ENCODE measurements at regions not wholly inside any gene's neighbourhood (a gene's known extent, or its start where the extent isn't known, plus 50 kb on each side); places are given as distances from the start of the nearest gene placed in this dataset.

DNA sequence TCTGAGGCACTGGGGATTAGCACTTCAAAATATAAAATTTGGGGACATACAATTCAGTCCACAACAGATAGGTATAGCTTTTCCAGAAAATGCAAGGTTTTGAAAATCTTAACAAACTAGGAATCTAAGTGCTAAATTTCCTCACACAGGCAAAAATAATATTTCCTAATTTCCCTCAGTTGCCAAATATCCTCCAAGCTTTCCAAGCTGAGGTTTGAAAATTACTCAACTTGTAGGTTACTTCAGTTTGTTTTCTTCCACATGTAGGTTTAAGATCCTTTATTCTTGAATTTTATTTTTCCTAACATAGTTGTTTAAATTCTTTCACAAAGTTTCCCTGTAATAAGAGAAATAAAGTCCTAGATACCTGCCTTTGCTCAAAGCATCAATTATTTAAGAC lies 192.9 kb upstream of the NRXN1 start:
- DNase-seq (ENCODE audit: low read depth), result no peak

DNA sequence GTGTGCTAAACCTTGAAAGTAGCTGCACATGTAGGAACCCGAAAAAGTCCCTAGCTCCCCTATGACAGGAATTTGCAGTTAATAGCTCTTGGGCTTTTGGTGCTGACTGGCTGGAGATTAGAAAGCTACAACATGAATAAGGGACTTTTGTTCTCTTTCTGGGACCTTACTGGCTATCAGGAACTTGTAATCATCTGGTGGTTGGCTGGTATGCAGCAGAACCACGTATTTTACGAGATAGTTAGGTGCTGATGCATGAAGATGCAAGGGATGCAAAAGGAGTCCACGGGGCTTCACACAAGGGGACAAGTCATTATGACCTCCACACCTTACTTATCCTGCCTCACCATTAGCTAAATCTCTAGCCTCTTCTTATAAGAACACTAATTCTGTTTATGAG lies 190.2 kb upstream of the NRXN1 start:
- DNase-seq (ENCODE audit: low read depth), result no peak

DNA sequence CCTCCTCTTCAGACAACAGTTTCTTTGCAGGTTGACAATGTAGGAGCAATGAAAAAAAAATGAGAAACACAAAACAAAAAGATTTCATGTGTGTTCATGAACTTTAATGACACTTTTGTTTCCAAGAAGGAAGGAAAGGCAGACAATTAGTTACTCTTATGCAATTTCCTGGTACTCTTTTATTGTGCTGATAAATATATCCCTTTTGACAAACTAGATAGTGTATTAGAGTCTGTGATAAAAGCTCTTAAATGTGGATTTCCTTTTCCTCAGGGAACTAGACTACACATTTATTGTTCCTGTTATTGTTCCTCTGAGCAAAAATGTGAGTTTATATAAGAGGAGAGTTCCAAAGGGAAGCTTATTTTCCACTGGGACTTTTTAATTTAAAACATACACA lies 188.7 kb upstream of the NRXN1 start:
- DNase-seq (ENCODE audit: low read depth), result no peak

DNA sequence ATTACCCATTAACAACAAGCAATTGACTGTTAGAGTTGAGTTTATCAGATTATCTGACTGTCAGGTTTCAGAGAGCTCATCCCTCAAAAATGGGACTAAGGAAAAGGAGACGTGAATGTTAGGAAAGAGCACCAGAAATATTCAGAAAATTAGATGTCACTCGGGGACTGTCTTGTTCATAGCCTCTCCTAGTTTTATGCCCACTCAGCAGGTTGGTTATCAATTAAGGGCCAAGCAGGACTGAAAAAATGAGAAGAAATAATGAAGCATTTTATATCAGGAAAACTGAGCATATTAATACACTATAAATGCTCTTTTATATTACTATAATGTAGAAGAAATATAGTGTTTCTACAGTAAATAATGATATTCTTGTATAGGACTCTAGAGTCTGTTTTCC lies 188.1 kb upstream of the NRXN1 start:
- no peak for DNase-seq (ENCODE audit: low read depth)

DNA sequence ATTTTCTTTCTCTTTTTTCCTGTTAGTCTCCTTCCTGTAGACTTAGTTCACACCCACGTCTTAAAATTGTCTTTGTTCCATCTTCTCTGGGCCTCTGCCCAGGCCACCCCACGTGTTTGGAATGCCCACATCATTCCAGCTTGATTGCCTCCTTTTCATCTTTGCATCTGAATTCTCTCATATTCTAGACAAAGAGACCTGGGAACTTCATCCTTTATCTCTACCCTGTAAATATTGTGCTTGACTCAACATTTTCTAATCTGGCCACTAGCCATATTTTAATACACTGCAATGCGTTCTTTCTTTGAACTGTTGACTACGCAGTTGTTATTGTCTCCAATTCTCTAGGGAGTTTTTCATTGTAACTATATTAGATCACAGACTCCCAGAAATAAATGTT lies 187.5 kb upstream of the NRXN1 start:
- peak; percentile 35 for DNase-seq (ENCODE audit: low read depth)

DNA sequence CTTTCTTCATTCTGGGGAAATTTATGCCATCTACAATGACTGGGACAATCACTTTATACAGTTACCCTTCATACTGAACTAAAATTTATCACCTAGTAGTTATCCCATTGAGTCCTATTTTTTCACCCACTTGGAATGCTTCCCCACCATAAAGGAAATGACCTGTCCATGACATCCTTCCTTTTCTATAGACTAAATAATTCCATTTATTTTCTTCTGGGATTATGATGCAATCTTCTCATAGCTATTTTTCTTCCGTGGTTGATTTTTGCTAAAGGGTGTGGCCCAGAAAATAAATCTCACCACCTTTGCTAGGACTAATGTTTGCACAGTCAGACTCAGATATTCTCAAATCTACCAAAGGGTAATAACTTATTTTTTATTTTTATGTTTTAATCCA lies 186.1 kb upstream of the NRXN1 start:
- no peak for DNase-seq (ENCODE audit: low read depth)

DNA sequence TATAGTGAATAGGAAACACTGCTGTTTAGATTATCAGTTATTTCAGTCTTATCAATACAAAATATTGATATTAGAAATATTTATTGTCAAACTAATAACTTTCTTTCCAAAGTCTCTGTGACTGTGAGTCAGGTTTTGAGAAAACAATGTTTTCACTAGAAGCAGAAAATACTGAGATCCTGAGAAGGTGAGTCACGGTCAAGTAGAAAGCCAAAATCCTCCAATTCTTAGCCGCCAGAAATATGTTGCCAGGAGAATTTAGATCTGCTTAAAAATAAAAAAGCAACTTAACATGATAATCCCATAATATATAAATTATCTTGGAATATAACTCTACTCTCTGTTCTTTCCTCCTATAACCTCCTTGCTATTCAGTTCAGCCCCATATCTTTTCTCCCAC lies 181.9 kb upstream of the NRXN1 start:
- no peak for DNase-seq (ENCODE audit: low read depth)

DNA sequence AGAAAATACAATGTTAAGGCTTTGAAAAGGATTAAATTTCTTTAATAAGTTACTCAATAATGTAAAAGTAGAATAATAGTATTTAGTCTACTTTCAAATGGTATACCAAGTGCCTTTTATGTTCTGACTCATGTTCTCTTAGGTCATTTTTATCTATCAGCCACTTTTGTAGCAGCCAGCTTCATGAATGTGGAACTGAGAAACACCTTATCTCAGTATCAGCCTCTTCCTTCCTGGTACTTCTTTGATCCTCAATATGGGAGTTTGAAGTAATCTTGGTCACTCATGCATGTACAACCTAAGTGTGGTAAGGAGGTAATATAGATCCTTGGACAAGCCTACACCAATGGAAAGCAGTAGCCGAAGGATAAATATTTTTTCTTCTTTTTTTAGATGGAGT lies 180.4 kb upstream of the NRXN1 start:
- DNase-seq (ENCODE audit: low read depth), result no peak

DNA sequence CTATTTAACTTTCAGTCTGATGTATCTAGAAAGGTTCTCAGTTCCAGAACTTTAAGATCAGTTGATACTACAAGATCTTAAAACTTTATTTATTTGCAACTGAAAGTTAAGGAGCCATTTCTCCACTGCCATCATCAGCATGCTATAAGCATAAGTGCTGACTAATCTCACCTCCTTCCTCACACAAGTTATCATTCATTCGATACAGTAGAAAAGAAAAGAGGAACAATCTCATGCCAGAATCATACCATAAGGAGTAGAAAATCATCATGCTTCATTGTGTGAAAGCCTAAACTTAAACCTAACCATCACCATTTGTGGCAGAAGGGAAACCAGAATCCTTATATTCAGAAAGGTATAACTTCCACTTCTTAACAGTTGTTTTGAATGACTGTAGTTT lies 176.6 kb upstream of the NRXN1 start:
- DNase-seq (ENCODE audit: low read depth), result no peak

DNA sequence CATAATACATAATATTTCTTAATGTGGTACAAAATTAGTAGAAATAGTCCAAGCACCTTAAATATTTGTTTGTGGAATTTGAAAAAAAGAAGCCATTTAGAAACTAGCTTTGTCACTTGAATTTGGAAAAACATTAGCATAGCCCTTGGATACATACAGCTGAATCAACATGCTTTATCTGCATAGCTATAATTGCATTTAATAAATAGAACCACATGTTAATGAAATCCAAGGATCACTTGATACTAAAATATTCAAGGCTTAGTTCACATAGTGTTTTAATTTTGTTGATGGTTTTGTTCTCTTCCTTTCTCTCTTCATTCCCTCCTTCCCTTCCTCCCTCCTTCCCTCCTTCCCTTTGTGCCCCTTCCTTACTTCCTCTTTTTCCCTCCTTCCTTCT lies 169.4 kb upstream of the NRXN1 start:
- no peak for DNase-seq (ENCODE audit: low read depth)

DNA sequence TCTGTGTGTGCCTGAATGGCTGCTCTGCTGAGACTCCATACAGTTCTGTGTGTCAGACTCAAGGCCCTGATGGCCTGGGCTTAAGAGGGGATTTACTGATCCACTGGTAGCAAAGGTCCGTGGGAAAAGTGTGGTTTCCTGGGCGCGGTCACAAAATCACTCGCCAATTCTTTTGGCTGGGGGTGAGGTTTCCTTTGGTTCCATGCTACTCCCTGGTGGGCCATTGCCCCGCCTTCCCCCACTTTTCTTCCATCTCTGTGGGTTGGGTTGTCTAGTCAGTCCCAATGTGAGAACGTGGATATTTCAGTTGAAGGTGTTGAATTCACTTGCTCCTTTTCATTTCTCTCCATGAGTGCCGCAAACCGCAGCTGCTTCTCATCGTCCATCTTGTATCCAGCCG lies 162.7 kb upstream of the NRXN1 start:
- DNase-seq (ENCODE audit: low read depth), result no peak

DNA sequence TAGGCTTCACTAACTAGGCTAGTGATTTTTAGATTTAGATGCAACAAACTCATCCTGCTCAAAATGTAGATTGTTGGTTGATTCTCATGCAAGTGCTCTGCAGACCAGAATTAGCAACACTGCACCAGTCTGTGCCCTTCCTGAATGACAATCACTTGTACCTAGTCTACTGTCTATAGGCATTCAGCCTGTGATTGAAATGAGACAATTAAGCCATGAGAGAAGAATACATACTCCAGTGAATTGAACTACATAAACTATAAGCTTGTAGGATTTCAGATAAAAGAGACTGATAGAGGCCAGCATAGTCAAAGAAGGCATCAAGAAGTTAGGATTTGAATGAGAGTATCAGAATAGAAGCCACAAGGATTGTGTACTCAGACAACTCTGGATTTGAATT lies 138.3 kb upstream of the NRXN1 start:
- DNase-seq (ENCODE audit: low read depth), result no peak

DNA sequence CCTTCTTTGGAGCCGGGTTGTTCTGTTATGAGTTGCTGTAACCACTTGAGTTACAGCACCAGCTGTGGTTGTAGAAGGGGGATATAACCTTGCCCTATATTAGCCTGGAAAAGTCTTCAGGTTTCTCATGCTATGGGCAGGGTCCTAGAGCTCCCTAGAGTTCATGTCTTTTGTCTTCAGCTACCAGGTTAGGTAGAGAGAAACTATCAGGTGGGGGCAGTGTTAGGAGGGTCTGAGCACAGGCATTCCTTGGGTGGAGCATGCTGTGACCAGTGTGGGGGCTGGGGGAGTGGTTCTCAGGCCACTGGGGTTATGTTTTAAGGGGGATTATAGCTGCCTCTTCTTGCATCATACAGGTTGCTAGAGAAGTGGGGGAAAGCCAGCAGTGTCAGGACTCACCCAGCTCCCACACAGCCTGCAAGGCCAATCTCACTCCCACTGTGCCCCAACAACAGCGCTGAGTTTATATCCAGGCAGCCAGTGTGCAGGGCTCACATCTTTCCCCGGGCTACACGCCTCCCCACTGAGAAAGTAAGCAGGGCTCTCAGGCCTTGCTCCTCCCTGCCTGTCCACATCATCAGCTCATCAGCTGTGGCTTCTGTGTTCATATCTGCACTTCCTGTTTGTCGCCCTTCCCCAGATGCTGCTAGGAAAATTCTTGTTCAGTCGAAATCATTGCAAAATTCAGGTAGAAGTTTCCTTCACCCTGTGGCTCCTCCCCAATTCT lies 133.8 kb upstream of the NRXN1 start:
- DNase-seq (ENCODE audit: low read depth), result no peak

DNA sequence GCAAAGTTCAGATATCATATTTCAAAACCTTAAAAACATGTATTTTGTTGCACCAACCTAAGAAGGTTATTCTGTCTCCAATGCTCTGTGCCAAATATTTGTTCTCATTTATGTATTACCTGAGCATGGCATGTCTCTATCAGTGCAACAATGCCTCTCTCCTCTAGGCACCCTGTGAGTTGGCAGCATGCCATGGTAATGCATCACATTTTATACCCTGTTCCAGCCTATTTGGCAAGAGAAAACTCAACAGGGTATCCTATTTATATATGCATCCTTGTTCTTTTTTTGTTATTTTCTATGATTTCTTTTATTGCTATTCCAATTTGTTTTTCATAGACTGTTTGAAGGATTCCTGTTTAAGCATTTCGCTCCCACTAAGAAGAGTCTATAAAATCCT lies 126.3 kb upstream of the NRXN1 start:
- no peak for DNase-seq (ENCODE audit: low read depth)

DNA sequence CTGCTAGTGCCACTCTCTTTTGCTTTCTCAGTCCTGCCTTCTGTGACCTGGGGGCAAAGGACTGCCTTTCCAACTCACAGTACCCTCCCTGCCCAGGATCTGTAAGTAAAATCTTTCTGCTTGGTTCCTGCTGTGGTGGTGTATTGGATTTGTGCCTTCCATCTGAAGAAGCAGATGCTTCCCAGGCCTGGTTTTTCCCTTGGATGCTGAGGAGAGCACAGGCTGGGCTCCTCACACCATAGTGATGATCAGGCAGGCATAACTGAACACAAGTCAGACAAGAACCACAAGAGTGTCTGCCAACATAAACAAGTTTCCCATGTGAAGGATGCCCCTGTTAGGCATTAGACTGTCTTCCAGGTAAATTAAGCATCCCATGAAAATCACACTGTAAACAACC lies 121.3 kb upstream of the NRXN1 start:
- DNase-seq (ENCODE audit: low read depth), result no peak

DNA sequence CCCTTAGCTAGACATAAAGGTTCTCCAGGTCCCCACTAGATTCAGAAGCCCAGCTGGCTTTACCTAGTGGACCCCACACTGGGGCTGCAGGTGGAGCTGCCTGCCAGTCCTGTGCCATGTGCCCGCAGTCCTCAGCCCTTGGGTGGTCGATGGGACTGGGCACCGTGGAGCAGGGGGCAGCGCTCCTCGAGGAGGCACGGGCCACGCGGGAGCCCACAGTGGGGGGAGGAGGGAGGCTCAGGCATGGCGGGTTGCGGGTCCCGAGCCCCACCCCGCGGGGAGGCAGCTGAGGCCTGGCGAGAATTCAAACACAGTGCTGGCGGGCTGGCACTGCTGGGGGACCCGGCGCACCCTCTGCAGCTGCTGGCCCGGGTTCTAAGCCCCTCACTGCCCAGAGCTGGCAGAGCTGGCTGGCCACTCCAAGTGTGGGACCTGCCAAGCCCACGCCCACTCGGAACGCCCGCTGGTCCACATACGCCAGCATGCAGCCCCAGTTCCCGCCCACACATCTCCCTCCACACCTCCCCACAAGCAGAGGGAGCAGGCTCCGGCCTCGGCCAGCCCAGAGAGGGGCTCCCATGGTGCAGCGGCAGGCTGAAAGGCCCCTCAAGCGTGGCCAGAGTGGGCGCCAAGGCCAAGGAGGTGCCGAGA lies 119.7 kb upstream of the NRXN1 start:
- no peak for DNase-seq (ENCODE audit: low read depth)

DNA sequence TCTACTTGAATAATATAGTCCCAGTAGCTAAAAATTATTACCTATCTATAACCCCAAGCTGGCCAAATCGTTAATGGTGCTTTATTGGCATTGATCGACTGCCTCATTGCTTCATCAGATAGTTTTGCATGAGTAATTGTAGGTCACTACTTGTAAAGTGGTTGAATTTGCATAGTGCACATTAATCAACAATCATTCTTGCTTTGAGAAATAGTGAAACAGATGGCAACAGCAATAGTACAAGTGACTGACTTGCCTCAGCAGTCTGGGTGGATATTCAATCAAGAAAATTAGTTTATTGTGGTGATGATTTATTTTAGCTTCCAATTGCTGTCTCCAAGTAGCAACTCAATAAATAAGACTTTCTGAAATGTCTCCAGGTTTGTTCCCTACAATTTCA lies 117.8 kb upstream of the NRXN1 start:
- DNase-seq (ENCODE audit: low read depth), result no peak

DNA sequence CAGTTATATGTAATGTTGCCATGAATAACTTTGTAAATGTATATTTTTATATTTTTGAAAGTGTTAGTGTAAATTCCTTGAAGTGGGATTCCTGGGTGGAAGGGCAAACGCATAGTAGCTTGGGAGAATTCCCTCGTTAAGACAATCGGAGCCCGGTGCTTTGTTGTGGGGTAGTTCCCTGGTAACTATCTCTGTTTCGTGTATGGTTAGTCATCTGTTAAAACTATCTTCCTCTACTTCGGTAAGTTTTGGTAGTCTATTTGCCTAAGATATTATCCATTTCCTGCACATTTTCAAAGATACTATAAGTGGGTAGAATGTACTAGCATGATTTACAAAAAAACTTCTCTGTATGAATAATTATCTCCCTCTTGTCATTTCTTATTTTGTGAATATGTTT lies 113.8 kb upstream of the NRXN1 start:
- no peak for DNase-seq (ENCODE audit: low read depth)

DNA sequence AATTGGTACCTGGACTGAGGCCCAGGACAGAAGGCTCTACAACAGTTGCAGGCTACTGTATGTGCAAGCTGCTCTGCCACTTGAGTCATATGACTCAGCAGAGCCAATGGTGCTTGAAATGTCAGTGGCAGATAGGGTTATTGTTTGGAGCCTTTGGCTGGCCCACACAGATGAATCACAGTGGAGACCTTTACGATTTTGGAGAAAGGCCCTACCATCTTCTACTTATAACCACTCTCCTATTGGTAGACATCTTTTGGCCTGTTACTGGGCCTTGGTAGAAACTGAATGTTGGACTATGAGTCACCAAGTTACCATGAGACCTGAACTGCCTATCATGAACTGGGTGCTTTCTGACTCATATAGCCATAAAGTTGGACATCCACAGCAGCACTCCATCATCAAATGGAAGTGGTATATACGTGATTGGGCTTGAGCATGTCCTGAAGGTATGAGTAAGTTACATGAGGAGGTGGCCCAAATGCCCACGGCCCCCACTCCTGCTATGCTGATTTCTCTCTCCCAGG lies 88.9 kb upstream of the NRXN1 start:
- DNase-seq (ENCODE audit: low read depth), result no peak

DNA sequence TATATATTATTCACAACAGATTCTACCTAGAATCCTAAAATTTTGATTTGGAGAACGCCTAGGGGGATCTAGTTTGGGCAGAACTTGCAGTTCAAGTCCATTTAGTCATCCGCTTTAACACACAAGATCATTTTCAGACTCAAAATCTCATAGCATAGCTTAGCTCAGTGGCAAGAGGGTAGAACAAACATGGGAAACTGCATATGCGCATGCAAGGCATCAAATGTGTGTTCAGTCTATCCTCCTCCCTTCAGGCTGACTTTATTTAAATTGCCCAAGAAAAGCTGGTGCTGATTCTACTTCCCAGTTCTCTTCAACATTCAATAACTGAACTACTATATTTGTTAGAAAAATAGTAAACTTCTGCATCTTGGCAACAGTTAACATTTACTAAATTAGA lies 79.6 kb upstream of the NRXN1 start:
- no peak for DNase-seq (ENCODE audit: low read depth)

DNA sequence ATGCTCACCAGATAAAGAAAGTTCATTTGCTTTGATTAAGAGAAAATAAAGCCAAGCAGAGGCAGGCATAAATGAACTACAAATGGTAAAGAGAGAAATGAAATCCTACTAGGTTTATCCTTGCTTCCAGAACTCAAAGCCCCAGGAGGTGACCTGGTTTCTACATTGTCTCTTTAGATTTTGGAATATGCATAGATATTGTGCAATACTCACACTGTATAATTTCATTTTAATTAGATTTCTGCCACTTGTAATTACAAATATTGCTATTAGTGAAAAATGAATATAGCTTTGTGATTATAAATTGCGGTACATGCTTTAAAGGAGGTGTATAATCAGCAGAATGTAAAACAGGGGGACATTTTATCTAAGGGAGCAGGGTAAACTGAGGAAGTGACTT lies 76.9 kb upstream of the NRXN1 start:
- no peak for DNase-seq (ENCODE audit: low read depth)

DNA sequence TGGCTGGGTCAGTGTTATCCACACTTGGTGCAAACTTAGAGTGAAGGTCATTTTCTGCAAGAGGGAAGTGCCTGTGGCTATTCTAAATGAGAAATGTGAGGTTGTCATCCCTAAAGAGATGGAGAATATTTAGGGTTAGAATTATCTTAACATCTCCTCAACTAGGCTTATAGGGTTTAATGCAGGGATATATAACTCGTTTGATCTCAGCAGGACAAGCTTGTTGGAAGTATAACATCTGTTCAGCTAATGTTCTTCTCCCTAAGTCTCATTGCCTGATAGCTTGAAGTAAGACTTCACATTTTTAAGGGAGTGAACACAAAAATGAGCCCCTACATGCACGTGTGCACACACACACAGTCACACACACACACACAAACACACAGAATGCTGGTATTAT lies 75.9 kb upstream of the NRXN1 start:
- DNase-seq (ENCODE audit: low read depth), result no peak

DNA sequence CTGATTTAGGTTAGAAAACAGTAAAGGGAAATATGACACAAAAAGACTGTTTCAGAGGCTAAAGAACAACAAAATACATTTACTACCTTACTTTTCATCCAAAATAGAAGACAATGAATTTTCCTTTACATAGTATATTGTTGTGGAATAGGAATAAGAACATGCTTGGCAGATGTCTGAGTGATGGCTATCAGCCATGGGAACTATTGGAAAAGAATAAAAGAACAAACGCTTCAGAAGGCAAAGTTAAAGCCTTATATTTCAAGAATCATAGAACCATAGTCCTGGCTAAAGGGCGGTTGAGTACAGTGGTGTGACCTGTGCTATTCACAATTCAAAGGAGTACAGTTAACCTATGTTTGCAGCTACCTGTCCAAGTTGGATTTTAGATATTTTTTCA lies 73.9 kb upstream of the NRXN1 start:
- DNase-seq (ENCODE audit: low read depth), result no peak

DNA sequence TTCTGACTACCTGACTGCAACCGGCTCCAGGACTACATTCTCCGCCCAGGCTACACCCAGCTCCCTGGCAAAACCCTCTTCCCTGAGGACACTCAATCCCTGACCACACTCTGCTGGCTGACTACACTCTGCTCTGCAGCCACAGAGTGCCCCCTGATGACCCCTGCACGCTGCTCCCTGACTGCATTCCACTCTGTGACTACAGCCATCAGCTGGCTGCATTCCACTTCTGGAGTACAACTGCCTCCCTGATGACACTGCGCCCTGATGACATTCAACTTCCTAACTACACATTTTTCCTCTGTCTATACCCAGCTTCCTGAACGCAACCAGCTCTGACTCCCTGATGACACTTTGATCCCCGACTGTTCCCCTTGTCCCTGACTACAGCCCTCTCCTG lies 71.3 kb upstream of the NRXN1 start:
- no peak for DNase-seq (ENCODE audit: low read depth)

All from non-pigmented ciliary epithelial cell (primary cell).